CD14-positive monocyte (primary cell): ENCODE measurements at regions not wholly inside any gene's neighbourhood (a gene's known extent, or its start where the extent isn't known, plus 50 kb on each side); places are given as distances from the start of the nearest gene placed in this dataset.
A peak's percentile ranks its signal among the peaks of the same experiment; 100 is the strongest.

Experiments
- DNase-seq, 3 donors: peaks; one replicate each; pipeline ENCODE4 v3.0.0-alpha.2; 2011 to 2022
- H2AFZ ChIP-seq: 2 replicates; pipeline ENCODE4 v1.6.0; 2012; ENCODE audit warnings: mild to moderate bottlenecking, low read depth, low read length, inconsistent platforms; ENCODE audit not compliant: insufficient read depth, poor library complexity, severe bottlenecking
- H3K27ac ChIP-seq, 2 donors: 1 replicate in 1 of 2; 2 replicates in 1 of 2; pipeline ENCODE4 v1.5.1; 2012 to 2013; ENCODE audit warnings: low read length in 2 of 2, control low read depth in 1 of 2, inconsistent platforms in 1 of 2, low read depth in 1 of 2, mild to moderate bottlenecking in 1 of 2
- H3K27me3 ChIP-seq, 2 donors: one replicate each; pipeline versions ENCODE4 v1.6.0 to v1.6.1; 2011 to 2013; ENCODE audit warnings: low read length in 2 of 2; ENCODE audit not compliant: control insufficient read depth in 2 of 2, insufficient read depth in 2 of 2
- H3K36me3 ChIP-seq, 2 donors: replicated peaks in 1 of 2; 1 replicate in 1 of 2; 2 replicates in 1 of 2; pipeline versions ENCODE4 v1.5.1 to v1.6.1; 2012 to 2013; ENCODE audit warnings: low read length in 2 of 2, control low read depth in 1 of 2, inconsistent platforms in 1 of 2, mild to moderate bottlenecking in 1 of 2; ENCODE audit not compliant: insufficient read depth in 2 of 2, control insufficient read depth in 1 of 2
- H3K4me1 ChIP-seq, 2 donors: 1 replicate in 1 of 2; 2 replicates in 1 of 2; pipeline versions ENCODE4 v1.5.1 to v1.6.1; 2012 to 2013; ENCODE audit warnings: low read length in 2 of 2, control low read depth in 1 of 2, inconsistent platforms in 1 of 2, mild to moderate bottlenecking in 1 of 2, moderate library complexity in 1 of 2; ENCODE audit not compliant: insufficient read depth in 2 of 2, control insufficient read depth in 1 of 2
- H3K4me2 ChIP-seq: replicated peaks from 2 replicates; pipeline ENCODE3; 2012; ENCODE audit warnings: low read length, moderate library complexity, mild to moderate bottlenecking; ENCODE audit not compliant: poor library complexity, severe bottlenecking; ENCODE audit errors: extremely low read depth
- H3K4me3 ChIP-seq, 3 experiments: fragments of 200-600 bp in 1 of 3; sonication (generic) in 1 of 3; replicated peaks in 1 of 3; 1 replicate in 2 of 3; 2 replicates in 1 of 3; pipeline ENCODE4 v1.5.1; 2011 to 2013; ENCODE audit warnings: low read length in 3 of 3, mild to moderate bottlenecking in 3 of 3, control low read depth in 2 of 3, low read depth in 2 of 3, inconsistent platforms in 1 of 3, moderate library complexity in 1 of 3
- H3K79me2 ChIP-seq: 2 replicates; pipeline ENCODE4 v1.6.0; 2012; ENCODE audit warnings: mild to moderate bottlenecking, control low read depth, inconsistent platforms, low read length, moderate library complexity; ENCODE audit not compliant: insufficient read depth
- H3K9ac ChIP-seq: 2 replicates; pipeline ENCODE4 v1.6.0; 2017; ENCODE audit warnings: low read length, mild to moderate bottlenecking; ENCODE audit not compliant: insufficient read depth, poor library complexity, severe bottlenecking
- H3K9me3 ChIP-seq, 2 donors: replicated peaks in 1 of 2; 1 replicate in 1 of 2; 2 replicates in 1 of 2; pipeline versions ENCODE4 v1.5.1 to v1.6.1; 2012 to 2013; ENCODE audit warnings: low read length in 2 of 2, control low read depth in 1 of 2; ENCODE audit not compliant: control insufficient read depth in 1 of 2, insufficient read depth in 1 of 2
- H4K20me1 ChIP-seq: 2 replicates; pipeline ENCODE4 v1.6.0; 2012; ENCODE audit warnings: mild to moderate bottlenecking, low read length, control low read depth, moderate library complexity; ENCODE audit not compliant: insufficient read depth
- H3K27ac Mint-ChIP-seq, 7 donors: one replicate each; pipeline ENCODE4 v1.8.0; 2020; ENCODE audit warnings: mild to moderate bottlenecking in 7 of 7, mixed read lengths in 7 of 7, moderate library complexity in 6 of 7, inconsistent platforms in 2 of 7
- H3K27me3 Mint-ChIP-seq, 3 donors: one replicate each; pipeline ENCODE4 v1.8.0; 2021 to 2022; ENCODE audit warnings: low read depth in 3 of 3, mild to moderate bottlenecking in 3 of 3, mixed read lengths in 3 of 3, moderate library complexity in 3 of 3, inconsistent platforms in 1 of 3
- H3K36me3 Mint-ChIP-seq, 2 donors: one replicate each; pipeline ENCODE4 v1.8.0; 2020; ENCODE audit warnings: mixed read lengths in 2 of 2, inconsistent platforms in 1 of 2, mild to moderate bottlenecking in 1 of 2
- H3K4me1 Mint-ChIP-seq: one replicate; pipeline ENCODE4 v1.8.0; 2020; ENCODE audit warnings: mild to moderate bottlenecking, mixed read lengths
- H3K4me3 Mint-ChIP-seq, 2 donors: one replicate each; pipeline ENCODE4 v1.8.0; 2020; ENCODE audit warnings: mild to moderate bottlenecking in 2 of 2, mixed read lengths in 2 of 2, moderate library complexity in 1 of 2
- H3K9me3 Mint-ChIP-seq, 7 donors: one replicate each; pipeline ENCODE4 v1.8.0; 2020 to 2022; ENCODE audit warnings: mixed read lengths in 7 of 7, mild to moderate bottlenecking in 6 of 7, moderate library complexity in 6 of 7, inconsistent platforms in 2 of 7
- WGBS: methylation state at CpG from one replicate; pipeline ENCODE4 v1.1.5; 2013; ENCODE audit warnings: missing lambda C conversion rate; ENCODE audit not compliant: insufficient coverage; 5-methylcytosine and 5-hydroxymethylcytosine counted together
- intact Hi-C, 2 donors: fragments of 100-400 bp; cut with micrococcal nuclease; formaldehyde crosslinking; loops; one replicate each; pipeline versions ENCODE4 v1.15.0 to v1.15.1; 2023
- TF ChIP-seq, protein P1 (sequence below): fragments of 200-600 bp; IDR thresholded peaks from one replicate; pipeline ENCODE4 v1.8.0; 2022; ENCODE audit warnings: antibody characterized with exemption, mild to moderate bottlenecking

DNA sequence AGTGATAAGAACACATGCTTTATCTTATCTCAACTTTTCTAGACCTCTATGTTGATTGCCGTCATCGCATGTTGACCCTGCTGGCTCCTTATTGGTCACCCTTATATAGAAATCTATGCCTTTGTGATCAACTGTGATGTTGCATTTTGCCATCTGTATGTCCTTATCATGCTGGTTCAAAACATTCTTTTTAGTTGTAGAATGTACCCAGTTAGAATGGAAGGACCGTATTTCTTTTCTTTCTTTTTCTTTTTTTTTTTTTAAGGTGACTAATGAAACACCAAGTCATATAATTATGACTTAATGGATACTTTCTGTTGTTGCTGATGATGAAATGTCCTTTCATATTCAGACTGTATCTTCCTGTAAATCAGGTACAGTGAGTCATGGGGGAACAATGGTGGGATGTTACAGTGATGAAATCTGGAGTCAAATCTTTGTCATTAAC lies 145.9 kb upstream of the CITED2 start:
- WGBS = 100% methylated on average over 1 of the region's 3 CpGs
- Histone ChIP-seq H3K36me3 (no peaks in the 10 kb centered on the region), H3K27me3 (no peaks in the 10 kb centered on the region), H4K20me1 (no peaks in the 10 kb centered on the region), H3K4me3 (no peak overlapping the region), H3K4me1 (peaks cover 16 to 25% of the 10 kb centered on the region in 2 donors), H3K4me2 (no peak overlapping the region), H3K79me2 (no peaks in the 10 kb centered on the region), H3K9ac (no peak overlapping the region), H3K27ac (no peak overlapping the region), H2AFZ (no peak overlapping the region), H3K9me3 (no peaks in the 10 kb centered on the region)
- Mint-ChIP-seq H3K27ac (no peak overlapping the region), H3K36me3 (peaks cover 0 to 1% of the 10 kb centered on the region in 2 donors), H3K27me3 (peaks cover 0 to 3% (median 0%) of the 10 kb centered on the region in 3 donors), H3K9me3 (peaks cover 0 to 4% (median 2%) of the 10 kb centered on the region in 7 donors), H3K4me1 (peaks cover 41% of the 10 kb centered on the region), H3K4me3 (no peak overlapping the region)
- TF ChIP-seq, protein P1, sequence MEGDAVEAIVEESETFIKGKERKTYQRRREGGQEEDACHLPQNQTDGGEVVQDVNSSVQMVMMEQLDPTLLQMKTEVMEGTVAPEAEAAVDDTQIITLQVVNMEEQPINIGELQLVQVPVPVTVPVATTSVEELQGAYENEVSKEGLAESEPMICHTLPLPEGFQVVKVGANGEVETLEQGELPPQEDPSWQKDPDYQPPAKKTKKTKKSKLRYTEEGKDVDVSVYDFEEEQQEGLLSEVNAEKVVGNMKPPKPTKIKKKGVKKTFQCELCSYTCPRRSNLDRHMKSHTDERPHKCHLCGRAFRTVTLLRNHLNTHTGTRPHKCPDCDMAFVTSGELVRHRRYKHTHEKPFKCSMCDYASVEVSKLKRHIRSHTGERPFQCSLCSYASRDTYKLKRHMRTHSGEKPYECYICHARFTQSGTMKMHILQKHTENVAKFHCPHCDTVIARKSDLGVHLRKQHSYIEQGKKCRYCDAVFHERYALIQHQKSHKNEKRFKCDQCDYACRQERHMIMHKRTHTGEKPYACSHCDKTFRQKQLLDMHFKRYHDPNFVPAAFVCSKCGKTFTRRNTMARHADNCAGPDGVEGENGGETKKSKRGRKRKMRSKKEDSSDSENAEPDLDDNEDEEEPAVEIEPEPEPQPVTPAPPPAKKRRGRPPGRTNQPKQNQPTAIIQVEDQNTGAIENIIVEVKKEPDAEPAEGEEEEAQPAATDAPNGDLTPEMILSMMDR = no peak
- peak in 2 of 3 donors; percentile 8 to 49 for DNase-seq
- intact Hi-C loops = no loop called here

DNA sequence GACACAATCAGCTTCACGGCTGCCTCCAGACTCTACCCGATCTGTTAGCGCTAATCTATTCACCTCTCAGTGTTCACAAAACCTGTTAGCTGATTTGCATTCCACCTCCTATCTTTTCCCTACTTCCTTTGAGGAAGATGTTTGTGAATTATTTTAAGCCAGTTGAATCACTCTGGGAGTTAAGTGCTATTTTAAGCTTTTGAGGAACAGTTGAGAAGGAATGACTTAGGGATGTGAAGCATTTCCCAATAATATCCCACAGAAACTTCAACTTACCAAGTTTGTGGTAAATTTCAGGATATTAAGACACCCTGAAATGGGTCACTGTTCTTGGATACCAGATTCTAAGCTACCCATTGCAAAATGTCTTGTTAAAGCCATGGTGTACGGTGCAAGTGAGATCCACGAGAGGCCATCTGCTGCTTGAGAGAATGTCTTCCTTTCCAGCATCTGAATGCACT lies 145.2 kb upstream of the CITED2 start:
- Mint-ChIP-seq H3K4me1 (peaks cover 37% of the 10 kb centered on the region), H3K36me3 (peaks cover 0 to 1% of the 10 kb centered on the region in 2 donors), H3K9me3 (peaks cover 0 to 4% (median 2%) of the 10 kb centered on the region in 7 donors), H3K27me3 (peaks cover 0 to 3% (median 0%) of the 10 kb centered on the region in 3 donors), H3K4me3 (no peak overlapping the region), H3K27ac (no peak overlapping the region)
- H3K9ac ChIP-seq = no peak overlapping the region
- TF ChIP-seq, protein P1 = no peak
- no peak overlapping the region for H2AFZ ChIP-seq
- peaks cover 16 to 25% of the 10 kb centered on the region in 2 donors for H3K4me1 ChIP-seq
- no peak for DNase-seq
- no peaks in the 10 kb centered on the region for H4K20me1 ChIP-seq
- H3K9me3 ChIP-seq = no peaks in the 10 kb centered on the region
- no peaks in the 10 kb centered on the region for H3K79me2 ChIP-seq
- intact Hi-C loops = no loop called here
- H3K36me3 ChIP-seq = no peaks in the 10 kb centered on the region
- no peaks in the 10 kb centered on the region for H3K27me3 ChIP-seq
- no peak overlapping the region for H3K4me3 ChIP-seq
- H3K4me2 ChIP-seq = no peak overlapping the region
- no peak overlapping the region for H3K27ac ChIP-seq
- WGBS = 32% methylated on average over 2 of the region's 5 CpGs
